ENCODE measurements at regions not wholly inside any gene's neighbourhood (a gene's known extent, or its start where the extent isn't known, plus 50 kb on each side); places are given as distances from the start of the nearest gene placed in this dataset.

- H3K27ac Mint-ChIP-seq = no peak overlapping the region
- H3K36me3 Mint-ChIP-seq (ENCODE audit: low read depth) = no peaks in the 10 kb centered on the region
- H3K27me3 Mint-ChIP-seq (ENCODE audit: low read depth) = no peaks in the 10 kb centered on the region
- no peaks in the 10 kb centered on the region for H3K9me3 Mint-ChIP-seq
- TF ChIP-seq, protein P1, sequence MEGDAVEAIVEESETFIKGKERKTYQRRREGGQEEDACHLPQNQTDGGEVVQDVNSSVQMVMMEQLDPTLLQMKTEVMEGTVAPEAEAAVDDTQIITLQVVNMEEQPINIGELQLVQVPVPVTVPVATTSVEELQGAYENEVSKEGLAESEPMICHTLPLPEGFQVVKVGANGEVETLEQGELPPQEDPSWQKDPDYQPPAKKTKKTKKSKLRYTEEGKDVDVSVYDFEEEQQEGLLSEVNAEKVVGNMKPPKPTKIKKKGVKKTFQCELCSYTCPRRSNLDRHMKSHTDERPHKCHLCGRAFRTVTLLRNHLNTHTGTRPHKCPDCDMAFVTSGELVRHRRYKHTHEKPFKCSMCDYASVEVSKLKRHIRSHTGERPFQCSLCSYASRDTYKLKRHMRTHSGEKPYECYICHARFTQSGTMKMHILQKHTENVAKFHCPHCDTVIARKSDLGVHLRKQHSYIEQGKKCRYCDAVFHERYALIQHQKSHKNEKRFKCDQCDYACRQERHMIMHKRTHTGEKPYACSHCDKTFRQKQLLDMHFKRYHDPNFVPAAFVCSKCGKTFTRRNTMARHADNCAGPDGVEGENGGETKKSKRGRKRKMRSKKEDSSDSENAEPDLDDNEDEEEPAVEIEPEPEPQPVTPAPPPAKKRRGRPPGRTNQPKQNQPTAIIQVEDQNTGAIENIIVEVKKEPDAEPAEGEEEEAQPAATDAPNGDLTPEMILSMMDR (IDR thresholded peaks at IDR 0.05; ENCODE audit: unreplicated experiment in 3 of 3) = no peak
- peaks cover 8% of the 10 kb centered on the region for H3K4me1 Mint-ChIP-seq
- no peak overlapping the region for H3K4me3 Mint-ChIP-seq
Measured at GRCh38 chr12:25755136-25755970, 202.3 kb upstream of the LMNTD1 start.

DNA sequence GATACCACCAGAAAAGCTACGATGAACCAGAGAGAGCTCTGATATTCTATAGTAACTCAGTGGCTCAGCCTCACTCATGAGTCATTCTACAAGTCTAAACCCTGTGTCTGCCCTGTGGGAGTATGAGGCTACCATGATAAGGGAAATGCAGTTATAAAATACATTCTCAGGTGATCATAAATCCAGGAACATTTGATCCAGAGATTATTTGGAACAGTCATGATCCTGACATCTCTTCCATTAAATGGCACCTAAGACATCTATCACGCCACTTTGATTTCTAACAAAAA, 202.6 kb upstream of the RASSF8 start:
- Mint-ChIP-seq H3K27ac (no peak overlapping the region), H3K9me3 (no peaks in the 10 kb centered on the region), H3K27me3 (ENCODE audit: low read depth) (no peaks in the 10 kb centered on the region), H3K36me3 (ENCODE audit: low read depth) (no peaks in the 10 kb centered on the region), H3K4me3 (no peak overlapping the region), H3K4me1 (peaks cover 8% of the 10 kb centered on the region)
- TF ChIP-seq, protein P1 (IDR thresholded peaks at IDR 0.05; ENCODE audit: unreplicated experiment in 3 of 3) = no peak

DNA sequence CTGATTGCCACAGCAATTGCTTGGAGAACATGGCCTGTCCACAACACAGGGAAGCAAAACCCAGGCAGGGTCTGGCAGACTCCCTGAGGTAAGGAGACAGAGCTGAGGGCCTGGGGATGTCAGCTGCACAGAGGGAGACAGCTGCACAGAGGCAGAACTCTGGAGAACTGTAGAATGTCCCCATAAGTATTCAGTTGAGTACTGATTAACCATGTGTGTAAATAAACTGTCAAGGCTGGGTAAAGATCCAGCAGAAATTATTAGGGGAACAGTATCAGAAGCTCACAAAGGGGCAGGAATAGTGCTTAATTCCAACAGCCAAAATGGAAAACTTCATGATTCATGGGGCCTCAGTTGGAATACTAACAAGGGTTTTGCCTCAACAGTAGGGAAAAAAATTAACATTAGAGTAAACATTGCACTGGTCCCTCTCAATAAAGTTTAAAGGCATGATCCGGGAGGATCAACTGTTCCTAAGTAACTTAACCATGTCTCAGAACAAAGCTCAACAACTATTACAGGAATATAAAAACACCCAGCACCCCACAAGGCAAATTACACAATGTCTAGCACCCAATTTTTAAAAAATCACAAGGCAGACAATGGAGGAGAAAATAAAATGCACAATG, 201.3 kb upstream of the RASSF8 start:
- Mint-ChIP-seq H3K36me3 (ENCODE audit: low read depth) (no peaks in the 10 kb centered on the region), H3K4me3 (no peak overlapping the region), H3K9me3 (no peaks in the 10 kb centered on the region), H3K27ac (peak overlapping the region in 2 of 3 experiments; percentile 77), H3K4me1 (peaks cover 8% of the 10 kb centered on the region), H3K27me3 (ENCODE audit: low read depth) (no peaks in the 10 kb centered on the region)
- TF ChIP-seq, protein P1 (IDR thresholded peaks at IDR 0.05; ENCODE audit: unreplicated experiment in 3 of 3) = no peak

DNA sequence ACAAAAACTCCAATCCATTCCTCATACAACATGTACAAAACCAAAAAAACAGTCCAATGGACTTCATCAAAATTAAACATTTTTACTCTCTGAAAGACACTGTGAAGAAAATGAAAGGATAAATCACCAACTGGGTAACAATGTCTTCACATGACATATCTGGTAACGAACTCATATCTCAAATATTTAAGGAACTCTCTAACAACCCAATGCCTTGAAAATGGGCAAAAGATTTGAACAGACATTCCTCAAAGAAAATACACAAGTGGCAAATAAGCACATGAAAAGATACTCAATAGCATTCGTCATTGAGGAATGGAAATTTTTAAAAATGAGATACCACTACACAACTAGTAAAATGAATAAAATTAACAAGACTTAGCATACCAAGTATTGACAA, 198.7 kb upstream of the RASSF8 start:
- H3K9me3 Mint-ChIP-seq = no peaks in the 10 kb centered on the region
- no peaks in the 10 kb centered on the region for H3K36me3 Mint-ChIP-seq (ENCODE audit: low read depth)
- TF ChIP-seq, protein P1 (IDR thresholded peaks at IDR 0.05; ENCODE audit: unreplicated experiment in 3 of 3) = no peak
- H3K4me3 Mint-ChIP-seq = no peak overlapping the region
- peaks cover 8% of the 10 kb centered on the region for H3K4me1 Mint-ChIP-seq
- no peaks in the 10 kb centered on the region for H3K27me3 Mint-ChIP-seq (ENCODE audit: low read depth)
- H3K27ac Mint-ChIP-seq = no peak overlapping the region

DNA sequence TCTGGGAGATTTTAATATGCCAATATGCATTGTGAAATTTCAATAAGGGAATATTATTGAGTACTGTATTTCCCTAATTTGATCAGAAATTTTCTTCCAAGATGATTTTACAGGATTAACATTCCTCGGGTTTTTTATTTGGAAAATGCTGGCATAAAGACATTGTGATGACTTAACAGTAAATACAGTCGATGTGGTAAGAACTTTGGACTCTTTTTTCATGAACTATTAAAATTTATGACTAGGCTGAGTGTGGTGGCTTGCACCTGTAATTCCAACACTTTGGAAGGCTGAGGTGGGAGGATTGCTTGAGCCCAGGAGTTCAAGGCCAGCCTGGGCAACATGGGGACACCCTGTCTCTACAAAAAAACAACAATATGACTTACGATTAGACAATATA, 197.1 kb upstream of the RASSF8 start:
- no peaks in the 10 kb centered on the region for H3K36me3 Mint-ChIP-seq (ENCODE audit: low read depth)

More for the DNA sequence above, 197.1 kb upstream of the RASSF8 start:
- Mint-ChIP-seq H3K27ac (no peak overlapping the region), H3K9me3 (no peaks in the 10 kb centered on the region), H3K27me3 (ENCODE audit: low read depth) (no peaks in the 10 kb centered on the region), H3K4me3 (no peak overlapping the region), H3K4me1 (peaks cover 8% of the 10 kb centered on the region)
- TF ChIP-seq, protein P1 (IDR thresholded peaks at IDR 0.05; ENCODE audit: unreplicated experiment in 3 of 3) = no peak
